HPDE6-E6E7 (cell line): ENCODE measurements at regions not wholly inside any gene's neighbourhood (a gene's known extent, or its start where the extent isn't known, plus 50 kb on each side); places are given as distances from the start of the nearest gene placed in this dataset.
A peak's percentile ranks its signal among the peaks of the same experiment; 100 is the strongest.
"Not testable (repeated sequence)": the region's sequence is repeated elsewhere in the genome, so short reads cannot be mapped to it uniquely, and the experiment has no call there.

Experiments used
- DNase-seq: peaks from one replicate; pipeline ENCODE4 v3.0.0; 2011; ENCODE audit warnings: missing footprints; ENCODE audit errors: extremely low spot score

DNA sequence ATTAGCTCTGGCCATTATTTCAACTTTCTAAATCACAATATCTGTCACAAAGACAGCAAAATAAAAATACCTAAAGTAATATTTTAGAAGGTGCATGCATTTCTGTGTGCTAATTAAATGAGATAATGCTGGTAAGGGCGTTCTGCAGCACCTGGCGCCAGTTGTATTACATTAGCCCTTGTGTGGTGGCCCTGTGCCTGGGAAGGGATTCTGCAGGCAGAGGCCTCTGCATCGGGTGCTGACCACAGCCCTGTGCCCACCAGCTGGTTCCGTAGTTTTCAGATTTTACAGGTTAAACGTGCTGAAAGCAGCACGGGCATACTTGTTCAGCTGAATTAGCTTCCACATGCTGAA is 157.7 kb upstream of the PRKCQ start:
- DNase-seq = no peak

GRCh38 chr10:6737080-6737641 is 157.1 kb upstream of the PRKCQ start:
- DNase-seq = peak; percentile 54

DNA sequence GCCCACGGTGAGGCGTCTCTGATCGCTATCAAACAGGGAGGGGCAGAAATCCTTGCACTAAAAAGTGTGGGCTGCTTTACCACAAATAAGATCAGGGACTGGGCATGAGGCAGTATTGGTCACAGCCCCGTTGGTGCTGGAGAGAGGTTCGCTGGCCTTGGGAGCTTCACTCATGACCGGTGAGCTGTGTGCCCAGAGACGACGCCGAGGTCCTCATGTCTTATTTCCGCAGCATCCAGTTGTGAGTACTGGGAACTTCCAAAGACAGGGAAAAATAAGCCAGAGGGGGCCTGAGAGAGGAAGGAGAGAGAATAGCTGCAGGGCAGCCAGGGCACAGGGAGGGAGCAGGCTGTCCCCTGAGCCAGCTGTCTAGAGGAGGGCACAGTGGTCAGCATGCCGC is 154.2 kb upstream of the PRKCQ start:
- no peak for DNase-seq

DNA sequence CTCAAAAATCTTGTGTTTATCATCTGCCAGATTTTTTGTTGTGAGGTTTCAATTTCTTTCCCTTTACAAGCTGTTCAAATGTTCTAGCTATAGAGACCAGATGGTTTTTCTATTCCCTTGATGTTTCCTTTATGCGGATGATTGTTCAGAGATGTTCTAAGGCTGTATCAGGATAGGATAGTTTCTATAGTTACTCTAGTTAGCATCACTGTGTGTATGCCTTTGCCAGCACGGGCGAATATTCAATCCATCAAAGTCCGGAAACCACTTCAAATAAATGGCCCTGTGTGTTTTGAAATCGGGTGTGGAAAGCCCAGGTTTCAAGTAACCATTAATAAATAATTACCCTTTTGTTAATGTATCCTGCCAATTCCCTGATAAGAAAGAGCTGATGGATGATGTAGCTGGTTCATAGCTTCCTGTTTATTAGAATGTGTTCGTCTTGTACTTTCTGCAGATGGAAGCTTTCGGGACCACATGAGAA is 149.8 kb upstream of the PRKCQ start:
- DNase-seq = no peak

DNA sequence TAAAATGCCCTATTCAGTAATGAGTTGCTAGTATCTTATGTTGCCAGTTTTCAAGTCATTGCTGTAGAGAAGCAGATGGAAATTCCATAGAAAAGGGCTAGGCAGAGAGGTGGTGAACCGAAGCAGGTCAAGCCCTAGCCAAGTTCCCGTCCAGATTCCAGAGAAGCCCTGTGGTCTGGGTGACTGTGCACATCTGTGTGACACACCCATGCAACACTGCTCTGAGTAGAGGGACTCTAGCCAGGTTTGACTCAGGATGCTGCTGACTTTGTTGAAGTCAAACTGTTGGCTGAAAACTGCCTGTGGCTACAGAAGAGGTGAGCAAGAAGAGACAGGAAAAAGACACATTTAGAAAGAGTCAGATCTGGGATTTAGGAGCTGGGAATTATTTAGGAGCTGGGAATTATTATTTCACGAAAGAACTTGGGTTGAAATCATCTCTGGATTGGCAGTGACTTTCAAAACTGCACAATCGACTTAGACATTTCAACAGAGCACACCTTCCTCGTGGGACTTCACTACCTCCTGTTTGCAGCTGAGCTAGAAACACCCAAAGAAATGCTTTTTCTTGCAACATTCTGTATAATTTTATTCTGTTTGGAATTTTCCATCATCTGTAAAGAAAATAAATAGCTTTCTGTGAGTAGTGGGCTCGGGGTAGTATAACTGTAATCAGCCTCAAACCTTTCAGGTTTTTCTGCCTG is 149.1 kb upstream of the PRKCQ start:
- no peak for DNase-seq

DNA sequence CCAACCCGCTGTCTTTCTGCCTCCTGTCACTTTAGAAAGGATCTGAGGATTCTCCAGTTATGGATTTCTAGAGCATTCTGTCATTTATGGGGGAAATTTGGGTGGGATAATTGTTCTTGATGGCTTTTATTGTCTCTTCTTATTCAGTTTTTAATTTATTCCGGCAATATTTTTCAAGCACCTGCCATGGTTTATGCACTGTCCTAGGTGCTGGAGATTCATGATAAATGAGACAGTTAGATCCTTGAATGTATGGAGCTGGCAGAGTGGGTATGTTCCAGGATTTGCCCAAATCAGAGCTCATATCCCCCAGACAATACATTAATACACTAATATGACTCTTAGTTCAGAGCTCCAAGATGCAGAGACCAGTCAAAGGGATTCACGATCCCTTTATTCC is 146.8 kb upstream of the PRKCQ start:
- DNase-seq = no peak

DNA sequence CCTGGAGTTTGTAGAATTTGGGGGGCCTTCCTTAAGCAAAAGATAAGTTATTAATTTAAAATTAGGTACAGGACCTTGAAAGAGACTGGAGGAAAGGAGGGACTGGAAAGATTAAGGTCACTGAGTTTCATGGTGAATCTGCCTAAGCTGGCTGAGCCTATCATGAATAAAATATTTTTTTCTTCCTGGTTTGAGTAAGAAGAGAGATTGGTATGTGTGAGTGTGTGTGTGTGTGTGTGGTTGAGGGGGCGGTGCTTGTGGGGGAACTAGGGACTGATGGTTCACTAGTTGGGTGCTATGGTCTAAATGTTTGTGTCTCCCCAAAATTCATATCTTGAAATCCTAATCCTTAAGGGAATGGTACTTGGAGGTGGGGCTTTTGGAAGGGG is 142.5 kb upstream of the PRKCQ start:
- DNase-seq = no peak

GRCh38 chr10:6721964-6722615 is 142.0 kb upstream of the PRKCQ start:
- DNase-seq = peak; percentile 54

DNA sequence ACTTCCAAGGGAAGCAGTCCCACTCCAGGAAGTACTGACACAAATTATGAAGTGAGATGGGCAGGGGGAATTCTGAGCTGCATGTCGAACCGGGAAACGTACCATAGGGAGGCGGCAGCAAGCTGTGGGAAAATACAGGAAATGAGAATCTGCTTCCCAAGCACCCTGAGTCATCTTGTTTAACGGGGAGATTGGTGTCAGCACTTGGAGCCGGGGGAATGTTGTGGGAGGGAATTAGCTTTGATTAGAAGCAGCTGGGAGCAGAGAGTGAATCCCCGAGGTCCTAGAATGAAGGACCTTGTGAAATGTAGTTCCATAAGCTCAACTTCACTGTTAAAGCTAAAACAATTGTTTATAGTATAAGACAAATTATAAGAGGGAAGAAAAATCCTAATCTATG is 141.4 kb upstream of the PRKCQ start:
- DNase-seq = no peak

GRCh38 chr10:6719561-6719960 is 139.5 kb upstream of the PRKCQ start:
- DNase-seq = no peak

DNA sequence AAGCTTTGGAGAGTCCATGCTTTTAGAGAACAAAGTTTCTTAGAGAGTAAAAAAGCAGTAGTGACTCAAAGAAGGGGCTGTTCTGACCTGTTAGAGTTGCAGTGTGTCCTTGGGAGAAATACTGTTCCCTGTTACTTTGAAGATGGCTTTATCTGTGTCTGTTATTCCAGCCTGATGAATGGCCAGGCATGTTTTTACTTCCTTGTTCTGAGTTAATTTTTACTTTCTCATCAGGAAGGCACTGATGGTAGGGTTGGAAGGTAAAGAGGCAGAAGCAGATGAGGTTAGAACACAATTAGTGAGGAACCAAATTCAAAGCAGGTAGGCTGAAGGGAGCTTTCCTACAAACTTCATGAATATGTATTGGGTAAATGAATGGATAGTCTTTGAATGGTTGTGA is 138.5 kb upstream of the PRKCQ start:
- no peak for DNase-seq

DNA sequence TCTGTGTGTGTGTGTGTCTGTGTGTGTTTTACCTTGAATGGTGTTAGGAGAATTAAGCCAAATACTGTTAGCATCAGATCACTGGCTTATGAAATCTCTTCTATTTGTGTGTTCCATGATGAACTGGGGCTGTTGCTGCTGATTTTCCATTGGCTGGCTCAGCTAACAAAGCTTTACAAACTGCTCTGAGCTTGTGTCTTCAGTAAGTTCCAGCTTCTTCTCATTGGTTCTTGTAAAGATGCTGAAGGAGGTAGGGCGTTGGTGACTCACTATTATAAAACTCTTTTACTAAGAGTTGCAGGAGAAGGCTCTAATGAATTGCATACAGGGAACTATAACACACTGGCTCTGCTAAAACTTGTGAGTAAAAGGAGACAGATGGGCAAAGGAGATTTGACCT is 136.4 kb upstream of the PRKCQ start:
- no peak for DNase-seq

- no peak for DNase-seq
These were observed 133.6 kb upstream of the PRKCQ start for GRCh38 chr10:6713716-6714115.

DNA sequence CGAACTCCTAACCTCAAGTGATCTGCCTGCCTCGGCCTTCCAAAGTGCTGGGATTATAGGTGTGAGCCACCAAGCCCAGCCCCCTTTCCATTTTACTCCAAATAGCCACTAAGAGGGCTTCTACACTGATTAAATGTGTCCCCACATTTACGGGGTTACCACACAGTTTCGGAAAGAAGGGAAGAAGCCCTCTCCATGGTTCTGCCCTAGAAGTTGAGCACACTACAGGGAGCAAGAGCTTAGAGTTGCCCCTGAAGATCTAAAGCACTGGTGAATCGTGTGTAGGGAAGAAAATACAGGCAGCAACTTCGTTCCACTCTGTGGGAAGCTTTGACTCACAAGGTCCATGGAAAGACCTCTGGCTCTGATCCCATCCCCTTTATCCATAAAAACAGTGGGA is 133.0 kb upstream of the PRKCQ start:
- no peak for DNase-seq

DNA sequence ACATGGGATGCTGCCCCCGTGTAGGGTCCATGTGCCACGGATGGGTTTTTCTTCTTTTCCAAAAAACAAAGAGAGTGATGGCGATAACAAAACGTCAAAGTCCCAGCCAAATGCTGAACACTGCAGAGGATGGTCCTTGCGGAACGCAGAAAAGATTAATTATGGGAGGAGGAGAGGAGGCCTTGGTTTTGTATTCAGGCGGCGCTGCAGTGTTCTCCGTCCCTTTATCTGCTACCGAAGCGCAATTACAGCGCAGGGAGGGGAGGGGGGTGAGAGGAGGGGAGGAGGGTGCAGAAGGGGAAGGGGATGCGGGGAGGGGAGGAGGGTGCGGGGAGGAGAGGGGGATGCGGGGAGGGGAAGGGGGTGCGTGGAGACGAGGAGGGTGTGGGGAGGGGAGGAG is 131.8 kb upstream of the PRKCQ start:
- DNase-seq = no peak

GRCh38 chr10:6711408-6711841 is 131.3 kb upstream of the PRKCQ start:
- DNase-seq = no peak

GRCh38 chr10:6707352-6707751 is 127.3 kb upstream of the PRKCQ start:
- no peak for DNase-seq

- DNase-seq = no peak
These were observed 126.6 kb upstream of the PRKCQ start for GRCh38 chr10:6706725-6707124.

GRCh38 chr10:6704896-6705295 is 124.8 kb upstream of the PRKCQ start:
- no peak for DNase-seq

- DNase-seq = not testable (repeated sequence)
These were observed 122.8 kb upstream of the PRKCQ start for GRCh38 chr10:6702833-6703232.

DNA sequence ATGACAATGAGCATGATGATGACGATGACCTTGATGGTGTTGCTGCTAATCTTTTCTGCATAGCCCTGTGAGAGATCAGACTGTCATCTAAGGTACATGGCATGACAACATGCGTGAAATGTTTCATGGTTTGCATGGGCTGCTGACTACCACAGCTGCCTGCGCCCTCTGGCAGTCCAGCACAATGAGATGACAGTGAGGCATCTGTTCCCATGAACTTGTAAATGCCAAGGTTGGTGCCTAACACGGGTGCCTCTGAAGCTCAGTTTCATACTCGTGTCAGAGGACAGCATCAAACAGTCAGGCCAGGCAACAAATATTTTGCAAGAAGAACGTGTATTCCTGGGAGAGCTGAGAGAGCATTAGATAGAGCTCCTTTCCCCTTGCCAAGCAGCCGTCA is 122.0 kb upstream of the PRKCQ start:
- no peak for DNase-seq

GRCh38 chr10:6701289-6701688 is 121.2 kb upstream of the PRKCQ start:
- no peak for DNase-seq

DNA sequence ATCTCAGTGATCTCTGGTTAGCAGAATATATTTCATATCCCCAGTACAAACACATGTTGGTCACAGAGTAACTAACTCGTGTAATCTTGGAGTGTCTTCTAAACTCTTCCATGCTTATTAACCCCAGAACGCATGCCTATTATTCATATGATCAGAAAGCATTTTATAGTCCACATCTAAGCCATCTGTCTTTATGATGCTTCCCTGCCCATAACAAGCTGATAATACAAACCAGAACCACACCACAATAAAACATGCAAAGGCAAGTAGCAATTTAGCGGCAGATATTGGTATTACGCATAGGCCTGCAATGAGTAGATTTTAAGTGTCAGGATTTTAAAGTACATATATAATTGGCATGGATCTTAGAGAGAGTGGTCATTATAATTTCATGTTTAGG is 120.0 kb upstream of the PRKCQ start:
- no peak for DNase-seq
